Nephron progenitor cell (in vitro differentiated cells): ENCODE measurements at regions not wholly inside any gene's neighbourhood (a gene's known extent, or its start where the extent isn't known, plus 50 kb on each side); places are given as distances from the start of the nearest gene placed in this dataset.

Experiments
- DNase-seq: peaks from one replicate; pipeline ENCODE4 v3.0.0; 2021
- H3K27ac Mint-ChIP-seq: 2 replicates; pipeline ENCODE4 v1.8.0; 2021; ENCODE audit warnings: mild to moderate bottlenecking, moderate library complexity, mixed read lengths
- H3K27me3 Mint-ChIP-seq: 2 replicates; pipeline ENCODE4 v1.8.0; 2021; ENCODE audit warnings: mild to moderate bottlenecking, low read depth, mixed read lengths; ENCODE audit not compliant: poor library complexity
- H3K36me3 Mint-ChIP-seq: 2 replicates; pipeline ENCODE4 v1.8.0; 2021; ENCODE audit warnings: low read depth, mixed read lengths
- H3K4me1 Mint-ChIP-seq: 2 replicates; pipeline ENCODE4 v1.8.0; 2021; ENCODE audit warnings: mixed read lengths
- H3K4me3 Mint-ChIP-seq: 2 replicates; pipeline ENCODE4 v1.8.0; 2021; ENCODE audit warnings: mild to moderate bottlenecking, moderate library complexity, mixed read lengths
- H3K9me3 Mint-ChIP-seq: 2 replicates; pipeline ENCODE4 v1.8.0; 2021; ENCODE audit warnings: mild to moderate bottlenecking, moderate library complexity, mixed read lengths
- TF ChIP-seq, protein P1 (sequence below): fragments of 200-600 bp; sonication (generic); IDR thresholded peaks from 2 replicates; pipeline ENCODE4 v1.5.0; 2021; ENCODE audit warnings: antibody characterized with exemption

DNA sequence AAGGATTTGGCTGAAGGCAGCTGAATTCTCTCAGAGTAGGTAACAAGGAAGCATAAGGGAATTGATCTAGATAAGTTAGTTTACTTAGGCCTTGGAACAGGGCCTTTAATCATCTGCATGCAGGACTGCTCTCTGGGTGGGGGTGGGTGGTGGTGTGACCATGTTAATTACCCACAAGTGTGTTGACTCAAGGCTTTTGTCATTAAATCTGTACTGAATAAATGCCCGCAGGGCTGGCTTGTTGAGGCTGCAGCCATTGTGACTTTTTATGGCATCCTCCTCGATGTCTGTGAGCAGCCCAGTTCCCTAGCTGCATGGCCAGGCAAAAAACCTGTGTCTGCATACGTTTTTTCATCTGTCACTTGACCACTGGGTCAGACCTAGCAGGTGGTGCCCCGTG lies 63.5 kb upstream of the ASCC3 start:
- Mint-ChIP-seq H3K4me3 (no peak overlapping the region), H3K27me3 (no peaks in the 10 kb centered on the region), H3K36me3 (no peaks in the 10 kb centered on the region), H3K27ac (no peak overlapping the region), H3K4me1 (no peaks in the 10 kb centered on the region), H3K9me3 (peaks cover 39% of the 10 kb centered on the region)
- no peak for DNase-seq
- TF ChIP-seq, protein P1, sequence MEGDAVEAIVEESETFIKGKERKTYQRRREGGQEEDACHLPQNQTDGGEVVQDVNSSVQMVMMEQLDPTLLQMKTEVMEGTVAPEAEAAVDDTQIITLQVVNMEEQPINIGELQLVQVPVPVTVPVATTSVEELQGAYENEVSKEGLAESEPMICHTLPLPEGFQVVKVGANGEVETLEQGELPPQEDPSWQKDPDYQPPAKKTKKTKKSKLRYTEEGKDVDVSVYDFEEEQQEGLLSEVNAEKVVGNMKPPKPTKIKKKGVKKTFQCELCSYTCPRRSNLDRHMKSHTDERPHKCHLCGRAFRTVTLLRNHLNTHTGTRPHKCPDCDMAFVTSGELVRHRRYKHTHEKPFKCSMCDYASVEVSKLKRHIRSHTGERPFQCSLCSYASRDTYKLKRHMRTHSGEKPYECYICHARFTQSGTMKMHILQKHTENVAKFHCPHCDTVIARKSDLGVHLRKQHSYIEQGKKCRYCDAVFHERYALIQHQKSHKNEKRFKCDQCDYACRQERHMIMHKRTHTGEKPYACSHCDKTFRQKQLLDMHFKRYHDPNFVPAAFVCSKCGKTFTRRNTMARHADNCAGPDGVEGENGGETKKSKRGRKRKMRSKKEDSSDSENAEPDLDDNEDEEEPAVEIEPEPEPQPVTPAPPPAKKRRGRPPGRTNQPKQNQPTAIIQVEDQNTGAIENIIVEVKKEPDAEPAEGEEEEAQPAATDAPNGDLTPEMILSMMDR: no peak

DNA sequence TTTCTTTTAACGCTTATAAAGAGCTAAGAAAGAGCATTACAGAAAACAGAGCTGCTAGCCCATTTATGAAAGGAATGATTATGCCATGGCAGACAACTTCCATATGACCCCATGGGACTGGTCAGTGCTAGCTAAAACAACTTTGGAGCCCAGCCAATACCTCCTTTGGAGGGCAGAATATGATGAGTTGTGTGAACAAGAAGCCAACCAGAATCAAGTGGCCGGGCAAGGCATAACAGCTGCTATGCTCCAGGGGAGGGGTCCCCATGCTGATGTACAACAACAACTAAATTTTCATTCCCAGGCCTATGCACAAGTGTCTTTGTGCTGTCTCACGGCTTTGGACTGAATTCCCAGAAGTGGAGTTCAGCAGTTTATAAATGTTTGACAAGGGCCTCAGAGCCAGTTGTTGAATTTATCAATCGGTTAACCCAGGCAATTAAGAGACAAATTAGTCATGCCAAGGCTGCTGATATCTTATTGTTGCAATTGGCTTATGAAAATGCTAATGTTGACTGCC lies 65.0 kb upstream of the ASCC3 start:
- no peak for DNase-seq
- Mint-ChIP-seq H3K27me3 (no peaks in the 10 kb centered on the region), H3K9me3 (peaks cover 39% of the 10 kb centered on the region), H3K36me3 (no peaks in the 10 kb centered on the region), H3K4me3 (no peak overlapping the region), H3K4me1 (no peaks in the 10 kb centered on the region), H3K27ac (no peak overlapping the region)
- TF ChIP-seq, protein P1: no peak

DNA sequence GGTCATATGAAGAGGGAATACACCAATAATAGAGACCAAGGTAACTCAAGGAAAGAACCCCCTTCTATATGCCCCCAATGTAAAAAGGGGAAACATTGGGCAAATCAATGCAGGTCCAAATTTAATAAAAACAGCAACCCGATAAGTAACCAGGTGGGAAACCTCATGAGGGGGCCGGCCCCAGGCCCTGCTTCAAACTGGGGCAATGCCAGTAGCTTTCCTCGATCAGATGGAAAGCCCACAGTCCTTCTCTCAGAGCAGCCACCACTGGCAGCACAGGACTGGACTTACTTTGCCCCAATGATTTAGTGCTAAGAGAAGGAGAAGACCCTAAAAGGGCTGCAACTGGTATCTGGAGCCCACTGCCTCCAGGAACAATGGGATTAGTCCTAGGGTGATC lies 65.6 kb upstream of the ASCC3 start:
- TF ChIP-seq, protein P1: no peak
- peaks cover 39% of the 10 kb centered on the region for H3K9me3 Mint-ChIP-seq
- no peak for DNase-seq
- no peak overlapping the region for H3K4me3 Mint-ChIP-seq
- H3K27ac Mint-ChIP-seq: no peak overlapping the region
- no peaks in the 10 kb centered on the region for H3K27me3 Mint-ChIP-seq
- no peaks in the 10 kb centered on the region for H3K4me1 Mint-ChIP-seq
- no peaks in the 10 kb centered on the region for H3K36me3 Mint-ChIP-seq

DNA sequence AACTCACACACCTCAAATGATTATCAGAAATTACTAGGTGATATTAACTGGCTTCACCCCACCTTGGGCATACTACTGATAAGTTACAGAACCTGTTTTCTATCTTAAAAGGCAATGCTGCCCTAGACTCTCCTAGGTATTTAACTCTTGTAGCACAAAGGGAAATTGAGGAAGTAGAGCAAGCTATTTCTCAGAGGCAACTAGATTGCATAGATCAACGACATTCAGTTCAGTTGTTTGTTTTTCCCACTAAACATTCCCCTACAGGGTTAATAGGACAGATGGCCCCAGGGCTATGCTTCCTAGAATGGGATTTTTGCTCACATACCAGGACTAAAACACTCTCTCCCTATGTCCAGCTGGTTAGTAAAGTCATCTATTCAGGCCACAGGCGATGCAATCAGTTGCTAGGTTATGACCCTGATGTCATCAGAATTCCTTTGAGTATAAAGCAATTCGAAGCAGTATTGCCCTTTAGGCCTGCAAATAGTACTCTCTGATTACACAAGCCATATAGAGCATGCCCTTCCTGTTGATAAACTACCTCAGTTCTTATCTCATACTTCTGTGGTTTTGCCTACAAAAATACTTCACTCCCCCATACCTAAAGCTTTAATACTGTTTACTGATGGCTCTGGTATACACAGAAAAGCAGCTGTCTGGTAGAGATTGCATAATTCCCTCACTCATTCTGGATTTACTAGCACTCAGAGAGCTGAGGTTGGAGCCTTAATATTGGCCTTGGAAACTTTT lies 67.4 kb upstream of the ASCC3 start:
- TF ChIP-seq, protein P1: no peak
- H3K9me3 Mint-ChIP-seq: peaks cover 39% of the 10 kb centered on the region
- DNase-seq: no peak

DNA sequence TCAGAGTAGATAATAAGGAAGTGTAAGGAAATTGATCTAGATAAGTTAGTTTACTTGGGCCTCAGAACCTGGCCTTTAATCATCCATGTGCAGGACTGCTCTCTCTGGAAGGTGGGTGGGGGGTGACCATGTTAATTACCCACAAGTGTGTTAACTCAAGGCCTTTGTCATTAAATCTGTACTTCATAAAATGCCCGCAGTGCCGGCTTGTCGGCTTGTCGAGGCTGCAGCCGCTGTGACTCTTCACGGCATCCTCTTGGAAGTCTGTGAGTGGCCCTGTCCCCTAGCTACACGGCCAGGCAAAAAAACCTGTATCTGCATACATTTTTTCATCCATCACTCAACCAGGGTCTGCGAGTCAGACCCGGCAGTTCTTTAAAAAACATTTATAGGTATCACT lies 70.9 kb upstream of the ASCC3 start:
- no peak overlapping the region for H3K4me3 Mint-ChIP-seq
- peaks cover 14% of the 10 kb centered on the region for H3K9me3 Mint-ChIP-seq
- TF ChIP-seq, protein P1: no peak
- DNase-seq: no peak
- H3K27me3 Mint-ChIP-seq: no peaks in the 10 kb centered on the region
- no peaks in the 10 kb centered on the region for H3K4me1 Mint-ChIP-seq
- no peaks in the 10 kb centered on the region for H3K36me3 Mint-ChIP-seq
- H3K27ac Mint-ChIP-seq: no peak overlapping the region

More for the DNA sequence above, 67.4 kb upstream of the ASCC3 start:
- Mint-ChIP-seq H3K4me1 (no peaks in the 10 kb centered on the region), H3K36me3 (no peaks in the 10 kb centered on the region), H3K4me3 (no peak overlapping the region), H3K27me3 (no peaks in the 10 kb centered on the region), H3K27ac (no peak overlapping the region)

DNA sequence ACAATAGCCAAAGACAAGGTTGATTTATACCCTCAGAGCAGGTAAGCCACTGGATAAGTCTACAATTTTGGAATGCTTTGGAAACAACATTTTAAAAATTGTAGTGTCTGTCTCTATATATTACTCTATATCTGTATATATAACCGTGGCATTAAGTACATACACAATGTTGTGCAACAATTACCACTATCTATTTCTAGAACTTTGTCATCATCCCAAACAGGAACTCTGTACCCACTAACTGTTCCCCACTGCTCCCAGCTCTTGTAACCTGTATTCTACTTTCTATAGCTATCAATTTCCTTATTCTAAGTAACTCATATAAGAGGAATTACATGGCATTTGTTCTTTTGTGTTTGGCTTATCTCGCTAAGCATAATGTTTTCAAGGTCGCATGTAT lies 78.2 kb upstream of the ASCC3 start:
- Mint-ChIP-seq H3K9me3 (no peaks in the 10 kb centered on the region), H3K4me3 (no peak overlapping the region), H3K27me3 (no peaks in the 10 kb centered on the region), H3K36me3 (no peaks in the 10 kb centered on the region), H3K4me1 (no peaks in the 10 kb centered on the region), H3K27ac (no peak overlapping the region)
- TF ChIP-seq, protein P1: no peak
- DNase-seq: no peak
